Forelimb muscle (tissue), 1 donor: ENCODE measurements at regions not wholly inside any gene's neighbourhood (a gene's known extent, or its start where the extent isn't known, plus 50 kb on each side); places are given as distances from the start of the nearest gene placed in this dataset.

Experiments used
- DNase-seq: peaks from one replicate; pipeline ENCODE4 v3.0.0-alpha.2; 2013; ENCODE audit warnings: low read depth

GRCh38 chr4:75110061-75110460, 177.1 kb downstream of the PARM1 start:
- DNase-seq = no peak

DNA sequence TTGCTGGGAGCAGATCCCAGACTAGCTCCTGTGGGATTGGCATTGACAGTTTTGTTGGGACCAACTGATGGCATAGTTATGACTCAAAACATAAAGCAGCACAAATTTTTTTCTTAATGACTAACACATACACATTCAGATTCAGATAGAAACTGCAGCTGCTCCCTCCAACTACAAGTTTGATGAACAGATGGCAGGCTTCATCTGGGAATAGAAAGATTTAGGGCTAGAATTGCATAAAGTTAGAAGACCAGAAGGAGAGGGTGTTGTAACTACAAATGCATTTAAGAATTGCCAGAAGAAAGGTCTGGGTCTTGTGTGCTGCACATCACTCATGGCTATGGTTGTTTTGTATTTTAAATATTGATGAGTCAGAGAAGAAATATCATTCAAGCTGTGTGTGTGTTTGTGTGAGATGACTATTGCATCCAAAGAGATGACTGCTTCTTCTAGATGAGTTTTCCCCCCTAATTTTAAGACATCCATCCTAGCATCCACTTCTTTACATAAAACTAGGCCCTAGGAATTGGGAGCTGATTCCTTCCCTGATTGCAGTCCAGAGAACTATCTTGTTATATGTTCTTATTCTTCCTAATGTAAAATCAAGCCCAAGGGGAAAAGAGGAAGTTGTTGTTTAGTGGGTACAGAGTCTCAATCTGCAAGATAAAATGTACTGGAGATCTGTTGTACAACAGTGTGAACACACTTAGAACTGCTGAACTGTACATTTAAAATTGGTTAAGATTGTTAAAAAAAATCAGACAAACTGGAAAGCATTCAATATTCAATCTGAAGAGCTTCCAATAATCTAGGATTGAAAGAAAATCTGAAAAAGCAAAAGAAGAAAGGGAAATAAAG, 175.1 kb downstream of the PARM1 start:
- no peak for DNase-seq

DNA sequence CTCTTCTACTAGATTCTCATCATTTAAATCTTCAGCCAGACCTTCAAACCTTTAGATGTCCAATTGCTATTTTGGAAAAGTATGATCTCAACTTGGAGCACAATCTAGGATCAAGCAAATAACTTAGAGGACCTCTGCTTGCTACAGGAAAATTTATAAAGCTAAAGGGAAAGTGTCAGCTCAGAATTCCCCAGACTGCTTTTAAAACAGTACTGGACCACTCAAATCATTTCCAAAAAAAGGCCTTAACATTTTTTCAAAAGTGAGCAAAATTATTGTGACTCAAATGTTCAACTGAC, 169.8 kb downstream of the PARM1 start:
- no peak for DNase-seq

DNA sequence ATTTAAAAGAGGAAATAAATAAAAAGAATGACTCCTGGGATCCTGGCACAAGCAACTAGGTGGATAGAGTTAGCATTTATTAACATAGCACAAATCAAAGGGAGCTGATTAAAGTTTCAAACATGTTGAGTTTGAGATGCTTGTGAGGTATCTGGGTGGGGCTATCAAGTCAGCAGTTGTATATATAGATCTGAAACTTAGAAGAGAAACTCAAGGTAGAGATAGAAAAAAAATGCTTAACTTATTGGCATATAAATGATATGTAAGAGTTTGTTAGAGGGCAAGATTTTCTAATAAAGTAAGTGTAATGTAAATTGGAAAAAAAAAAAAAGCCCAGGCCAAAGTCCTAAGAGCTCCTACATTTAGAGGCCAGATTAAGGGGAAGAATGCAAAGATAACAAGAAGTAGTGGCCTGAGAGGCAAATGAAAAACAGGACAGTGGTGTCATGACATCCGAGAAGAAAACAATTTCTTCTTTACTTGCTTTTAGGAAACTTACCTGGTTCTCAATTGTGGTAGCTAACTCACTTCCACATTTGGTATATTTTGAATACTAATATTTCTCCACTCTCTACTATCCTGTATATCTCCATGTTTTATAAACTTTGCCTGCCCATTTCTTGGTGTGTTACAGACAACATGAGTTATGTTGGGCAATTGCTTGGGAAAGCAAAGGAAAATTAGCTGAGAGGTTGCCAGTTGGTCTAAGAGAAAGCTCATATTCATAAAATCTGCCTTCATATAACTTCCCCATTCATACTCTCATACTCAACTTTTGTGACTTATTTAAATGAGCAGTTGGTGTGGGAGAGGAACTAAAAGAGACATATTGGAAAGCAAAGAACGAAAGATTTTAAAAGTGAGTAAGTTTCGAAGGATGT, 169.2 kb downstream of the PARM1 start:
- no peak for DNase-seq
